NCI-H1105 treated with DMSO at 0.1 percent for 48 hours (cell line): ENCODE measurements at regions not wholly inside any gene's neighbourhood (a gene's known extent, or its start where the extent isn't known, plus 50 kb on each side); places are given as distances from the start of the nearest gene placed in this dataset.

Experiments
- DNase-seq: peaks from one replicate; lab custom pipeline; 2025; lab: John Stamatoyannopoulos, UW

- no peak for DNase-seq
Observed at GRCh38 chr11:15379483-15379882, 264.8 kb downstream of the INSC start.

- no peak for DNase-seq
Observed at GRCh38 chr11:15390857-15391256, 276.1 kb downstream of the INSC start.

GRCh38 chr11:15396778-15397177 lies 282.1 kb downstream of the INSC start:
- no peak for DNase-seq

GRCh38 chr11:15406851-15407351 lies 292.2 kb downstream of the INSC start:
- no peak for DNase-seq

GRCh38 chr11:15412054-15412453 lies 297.3 kb downstream of the INSC start:
- peak; percentile 95 for DNase-seq

GRCh38 chr11:15418921-15419320 lies 304.2 kb downstream of the INSC start:
- peak; percentile 66 for DNase-seq

- DNase-seq = no peak
Observed at GRCh38 chr11:15419696-15420095, 305.0 kb downstream of the INSC start.

- DNase-seq = no peak
Observed at GRCh38 chr11:15430381-15430780, 315.7 kb downstream of the INSC start.

GRCh38 chr11:15434529-15434928 lies 319.8 kb downstream of the INSC start:
- DNase-seq = no peak

- no peak for DNase-seq
Observed at GRCh38 chr11:15446315-15446714, 331.6 kb downstream of the INSC start.

- DNase-seq = no peak
Observed at GRCh38 chr11:15446929-15447328, 332.2 kb downstream of the INSC start.

- no peak for DNase-seq
Observed at GRCh38 chr11:15451713-15452112, 337.0 kb downstream of the INSC start.

GRCh38 chr11:15453211-15453765 lies 338.6 kb downstream of the INSC start:
- DNase-seq = no peak

GRCh38 chr11:15468466-15468865 lies 353.7 kb downstream of the INSC start:
- no peak for DNase-seq

GRCh38 chr11:15471048-15471894 lies 356.5 kb downstream of the INSC start:
- peak; percentile 30 for DNase-seq

- peak; percentile 93 for DNase-seq
Observed at GRCh38 chr11:15471895-15472799, 357.4 kb downstream of the INSC start.

GRCh38 chr11:15473954-15474837 lies 359.5 kb downstream of the INSC start:
- no peak for DNase-seq

GRCh38 chr11:15476371-15476917 lies 361.7 kb downstream of the INSC start:
- DNase-seq = no peak

- DNase-seq = no peak
Observed at GRCh38 chr11:15481871-15482270, 367.1 kb downstream of the INSC start.

- no peak for DNase-seq
Observed at GRCh38 chr11:15483205-15483604, 368.5 kb downstream of the INSC start.

- no peak for DNase-seq
Observed at GRCh38 chr11:15484398-15484797, 369.7 kb downstream of the INSC start.
